ENCODE measurements at regions not wholly inside any gene's neighbourhood (a gene's known extent, or its start where the extent isn't known, plus 50 kb on each side); places are given as distances from the start of the nearest gene placed in this dataset.

DNA sequence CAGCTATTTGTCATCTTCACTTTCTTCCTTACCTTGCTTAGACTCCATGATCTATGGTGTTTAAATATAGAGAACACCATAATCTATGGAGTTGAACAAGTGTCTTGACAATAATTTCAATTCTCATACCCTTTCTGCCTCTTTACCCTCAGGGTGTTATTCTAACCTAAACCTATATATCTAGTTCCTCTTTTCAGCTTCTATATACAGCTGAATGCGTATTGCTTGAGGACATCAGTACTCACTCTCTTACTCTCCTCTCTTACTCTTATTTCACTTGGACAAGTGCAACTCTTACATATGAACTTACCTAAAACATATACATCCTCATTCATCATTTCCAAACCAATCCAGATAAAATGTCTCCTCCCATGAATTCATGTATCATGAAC, 187.1 kb downstream of the RAP2B start:
- no peak overlapping the region for H3K4me3 ChIP-seq
- no peaks in the 10 kb centered on the region for H3K27me3 ChIP-seq
- H3K4me1 ChIP-seq, result no peaks in the 10 kb centered on the region
- intact Hi-C loops (cut with DNase I), result no loop called here
- no peak overlapping the region for H3K27ac ChIP-seq (replicated peaks in 1 of 4)
- no peaks in the 10 kb centered on the region for H3K36me3 ChIP-seq
- DNase-seq (ENCODE audit: extremely low spot score), result no peak
- peaks cover 0 to 5% (median 2%) of the 10 kb centered on the region in 4 donors for H3K9me3 ChIP-seq
- 98% methylated on average over 1 of the region's 1 CpG for WGBS
- no peak for TF ChIP-seq EP300 (IDR thresholded peaks at IDR 0.05)
- TF ChIP-seq, protein P1, sequence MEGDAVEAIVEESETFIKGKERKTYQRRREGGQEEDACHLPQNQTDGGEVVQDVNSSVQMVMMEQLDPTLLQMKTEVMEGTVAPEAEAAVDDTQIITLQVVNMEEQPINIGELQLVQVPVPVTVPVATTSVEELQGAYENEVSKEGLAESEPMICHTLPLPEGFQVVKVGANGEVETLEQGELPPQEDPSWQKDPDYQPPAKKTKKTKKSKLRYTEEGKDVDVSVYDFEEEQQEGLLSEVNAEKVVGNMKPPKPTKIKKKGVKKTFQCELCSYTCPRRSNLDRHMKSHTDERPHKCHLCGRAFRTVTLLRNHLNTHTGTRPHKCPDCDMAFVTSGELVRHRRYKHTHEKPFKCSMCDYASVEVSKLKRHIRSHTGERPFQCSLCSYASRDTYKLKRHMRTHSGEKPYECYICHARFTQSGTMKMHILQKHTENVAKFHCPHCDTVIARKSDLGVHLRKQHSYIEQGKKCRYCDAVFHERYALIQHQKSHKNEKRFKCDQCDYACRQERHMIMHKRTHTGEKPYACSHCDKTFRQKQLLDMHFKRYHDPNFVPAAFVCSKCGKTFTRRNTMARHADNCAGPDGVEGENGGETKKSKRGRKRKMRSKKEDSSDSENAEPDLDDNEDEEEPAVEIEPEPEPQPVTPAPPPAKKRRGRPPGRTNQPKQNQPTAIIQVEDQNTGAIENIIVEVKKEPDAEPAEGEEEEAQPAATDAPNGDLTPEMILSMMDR (IDR thresholded peaks at IDR 0.05), result no peak
- no peak for TF ChIP-seq POLR2A (IDR thresholded peaks at IDR 0.05; ENCODE audit: low read depth)
- TF ChIP-seq POLR2AphosphoS5 (IDR thresholded peaks at IDR 0.05), result no peak

DNA sequence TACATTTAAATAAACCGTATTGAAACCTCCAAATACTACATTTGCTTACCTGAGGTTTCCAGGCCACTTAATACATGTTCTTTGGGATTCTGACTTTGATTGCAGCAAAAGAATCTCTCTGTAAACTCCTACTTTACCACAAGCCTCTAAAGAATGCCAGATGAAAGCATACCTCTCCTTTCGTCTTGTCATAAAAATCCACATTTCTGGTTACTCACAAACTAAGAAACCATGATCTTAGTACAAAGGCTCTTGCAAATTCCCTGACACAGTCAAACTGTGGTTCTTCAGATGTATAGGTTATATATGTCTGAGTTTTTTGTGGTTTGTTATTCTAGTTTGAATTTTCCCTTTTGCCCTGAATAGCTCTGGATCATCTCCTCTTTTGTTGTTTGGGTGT, 188.4 kb downstream of the RAP2B start:
- TF ChIP-seq EP300 (IDR thresholded peaks at IDR 0.05) (no peak), POLR2AphosphoS5 (IDR thresholded peaks at IDR 0.05) (no peak), POLR2A (IDR thresholded peaks at IDR 0.05; ENCODE audit: low read depth) (no peak)
- TF ChIP-seq, protein P1 (IDR thresholded peaks at IDR 0.05), result no peak
- 93% methylated on average over 2 of the region's 2 CpGs for WGBS
- no peak overlapping the region for H3K27ac ChIP-seq (replicated peaks in 1 of 4)
- H3K27me3 ChIP-seq, result no peaks in the 10 kb centered on the region
- H3K9me3 ChIP-seq, result peaks cover 0 to 5% (median 0%) of the 10 kb centered on the region in 4 donors
- H3K36me3 ChIP-seq, result no peaks in the 10 kb centered on the region
- no peak overlapping the region for H3K4me3 ChIP-seq
- intact Hi-C loops (cut with DNase I), result no loop called here
- no peak for DNase-seq (ENCODE audit: extremely low spot score)
- no peaks in the 10 kb centered on the region for H3K4me1 ChIP-seq

DNA sequence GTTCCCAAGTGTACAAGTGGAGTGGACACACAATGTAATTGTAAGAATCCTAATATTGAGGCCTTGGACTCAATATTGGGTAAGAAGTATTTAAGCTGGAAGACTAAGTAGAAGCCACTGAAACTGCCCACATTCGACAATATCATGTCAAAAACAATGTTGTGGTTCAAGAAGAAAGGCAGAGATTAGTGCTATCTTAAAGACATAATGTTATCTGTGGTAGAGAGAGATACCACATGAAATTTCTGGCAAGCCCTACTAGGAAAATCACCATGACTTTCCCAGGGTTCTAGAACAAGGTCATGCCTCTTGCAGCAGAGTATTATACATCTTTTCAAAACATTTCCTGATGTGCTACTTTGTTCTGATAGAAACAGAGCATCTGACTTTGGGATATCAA, 192.6 kb downstream of the RAP2B start:
- H3K4me1 ChIP-seq, result peaks cover 0 to 7% (median 2%) of the 10 kb centered on the region in 4 donors
- intact Hi-C loops (cut with DNase I), result no loop called here
- TF ChIP-seq EP300 (IDR thresholded peaks at IDR 0.05) (no peak), POLR2A (IDR thresholded peaks at IDR 0.05; ENCODE audit: low read depth) (no peak), POLR2AphosphoS5 (IDR thresholded peaks at IDR 0.05) (no peak)
- TF ChIP-seq, protein P1 (IDR thresholded peaks at IDR 0.05), result no peak
- H3K36me3 ChIP-seq, result no peaks in the 10 kb centered on the region
- no peaks in the 10 kb centered on the region for H3K27me3 ChIP-seq
- WGBS, result 88% methylated on average over 1 of the region's 1 CpG
- no peak overlapping the region for H3K27ac ChIP-seq (replicated peaks in 1 of 4)
- no peaks in the 10 kb centered on the region for H3K9me3 ChIP-seq
- no peak overlapping the region for H3K4me3 ChIP-seq
- DNase-seq (ENCODE audit: extremely low spot score), result no peak

DNA sequence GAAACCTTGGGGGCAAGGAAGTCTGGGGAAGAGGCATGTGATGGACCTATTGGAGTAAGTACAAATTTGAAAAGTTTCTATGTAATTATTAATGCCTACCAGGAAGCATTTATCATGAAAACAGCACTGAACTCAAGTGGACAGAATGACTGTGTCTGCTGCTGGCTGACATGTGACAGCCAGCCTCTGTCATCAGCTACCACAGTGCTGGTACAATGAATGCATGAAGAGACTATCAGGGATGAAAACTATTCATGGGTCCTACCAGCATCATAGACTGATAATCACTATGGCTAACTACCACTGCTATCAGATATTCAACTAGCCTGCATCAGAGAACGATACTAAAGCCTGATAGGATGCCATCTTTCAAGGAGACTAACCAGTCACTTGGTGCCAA, 193.5 kb downstream of the RAP2B start:
- TF ChIP-seq, protein P1 (IDR thresholded peaks at IDR 0.05), result no peak
- TF ChIP-seq POLR2AphosphoS5 (IDR thresholded peaks at IDR 0.05), result no peak
- TF ChIP-seq POLR2A (IDR thresholded peaks at IDR 0.05; ENCODE audit: low read depth), result no peak
- no peak for TF ChIP-seq EP300 (IDR thresholded peaks at IDR 0.05)
- intact Hi-C loops (cut with DNase I), result no loop called here
- Histone ChIP-seq H3K9me3 (no peaks in the 10 kb centered on the region), H3K27me3 (no peaks in the 10 kb centered on the region), H3K36me3 (no peaks in the 10 kb centered on the region), H3K4me1 (peaks cover 0 to 7% (median 2%) of the 10 kb centered on the region in 4 donors), H3K4me3 (no peak overlapping the region), H3K27ac (replicated peaks in 1 of 4) (no peak overlapping the region)
- WGBS, result 78% methylated on average over 1 of the region's 1 CpG
- DNase-seq (ENCODE audit: extremely low spot score), result no peak

DNA sequence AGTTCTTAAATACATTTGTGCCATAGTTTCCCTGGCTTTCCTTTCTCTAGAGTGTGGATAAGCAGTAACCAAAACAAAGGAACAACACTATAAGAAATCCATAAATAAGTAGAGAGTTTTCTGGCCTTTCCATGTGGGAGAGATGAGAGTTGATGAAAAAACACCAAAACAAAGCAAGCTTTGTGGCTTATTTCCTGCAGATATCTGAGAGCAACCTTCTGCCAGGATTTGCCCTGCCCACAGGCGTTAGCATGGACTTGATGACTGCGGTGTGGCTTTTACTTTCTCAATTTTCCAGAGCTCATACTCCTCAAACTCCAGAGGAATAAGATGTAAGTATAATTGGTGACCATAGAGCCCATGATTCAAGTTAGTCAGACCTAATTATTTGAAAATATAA, 194.9 kb downstream of the RAP2B start:
- no peaks in the 10 kb centered on the region for H3K36me3 ChIP-seq
- WGBS, result 78% methylated on average over 2 of the region's 2 CpGs
- no peak overlapping the region for H3K4me3 ChIP-seq
- TF ChIP-seq EP300 (IDR thresholded peaks at IDR 0.05) (no peak), POLR2A (IDR thresholded peaks at IDR 0.05; ENCODE audit: low read depth) (no peak), POLR2AphosphoS5 (IDR thresholded peaks at IDR 0.05) (no peak)
- TF ChIP-seq, protein P1 (IDR thresholded peaks at IDR 0.05), result no peak
- DNase-seq (ENCODE audit: extremely low spot score), result no peak
- H3K27me3 ChIP-seq, result no peaks in the 10 kb centered on the region
- intact Hi-C loops (cut with DNase I), result no loop called here
- peaks cover 0 to 7% (median 2%) of the 10 kb centered on the region in 4 donors for H3K4me1 ChIP-seq
- H3K9me3 ChIP-seq, result no peaks in the 10 kb centered on the region
- H3K27ac ChIP-seq (replicated peaks in 1 of 4), result no peak overlapping the region

Data from esophagus muscularis mucosa (tissue), 4 donors.